G401 (cell line): ENCODE measurements at regions not wholly inside any gene's neighbourhood (a gene's known extent, or its start where the extent isn't known, plus 50 kb on each side); places are given as distances from the start of the nearest gene placed in this dataset.

ENCODE experiments used
- DNase-seq: peaks from one replicate; pipeline ENCODE4 v3.0.0-alpha.2; 2015; ENCODE audit warnings: low spot score
- in situ Hi-C: cut with HindIII; loops from 2 replicates; pipeline ENCODE4 v1.10.0; 2016; ENCODE audit warnings: low sequenced_read_pairs, mixed read lengths

- in situ Hi-C loops = no loop called here
- DNase-seq = no peak
Observed at GRCh38 chr11:79906164-79906563, 465.3 kb upstream of the TENM4 start.

GRCh38 chr11:79902493-79902892, 461.7 kb upstream of the TENM4 start:
- DNase-seq = no peak
- in situ Hi-C loops = no loop called here

GRCh38 chr11:79897896-79898295, 457.1 kb upstream of the TENM4 start:
- in situ Hi-C loops = no loop called here
- no peak for DNase-seq

- in situ Hi-C loops = no loop called here
- DNase-seq = no peak
Observed at GRCh38 chr11:79896258-79896657, 455.4 kb upstream of the TENM4 start.

GRCh38 chr11:79894111-79894510, 453.3 kb upstream of the TENM4 start:
- DNase-seq = no peak
- in situ Hi-C loops = no loop called here

- in situ Hi-C loops = no loop called here
Observed at GRCh38 chr11:79890272-79890671, 449.4 kb upstream of the TENM4 start.

GRCh38 chr11:79864882-79865281, 424.1 kb upstream of the TENM4 start:
- DNase-seq = no peak
- in situ Hi-C loops = no loop called here

More at GRCh38 chr11:79890272-79890671, 449.4 kb upstream of the TENM4 start:
- no peak for DNase-seq

GRCh38 chr11:79860336-79860735, 419.5 kb upstream of the TENM4 start:
- no peak for DNase-seq
- in situ Hi-C loops = no loop called here

- no peak for DNase-seq
- in situ Hi-C loops = no loop called here
Observed at GRCh38 chr11:79857377-79858214, 416.8 kb upstream of the TENM4 start.

GRCh38 chr11:79852176-79852575, 411.3 kb upstream of the TENM4 start:
- in situ Hi-C loops = no loop called here
- no peak for DNase-seq

- in situ Hi-C loops = no loop called here
Observed at GRCh38 chr11:79845002-79845709, 404.3 kb upstream of the TENM4 start.

GRCh38 chr11:79834015-79834414, 393.2 kb upstream of the TENM4 start:
- in situ Hi-C loops = no loop called here
- DNase-seq = no peak

More at GRCh38 chr11:79845002-79845709, 404.3 kb upstream of the TENM4 start:
- no peak for DNase-seq

- in situ Hi-C loops = no loop called here
- no peak for DNase-seq
Observed at GRCh38 chr11:79830446-79830845, 389.6 kb upstream of the TENM4 start.

- in situ Hi-C loops = no loop called here
- DNase-seq = no peak
Observed at GRCh38 chr11:79829891-79830290, 389.1 kb upstream of the TENM4 start.

GRCh38 chr11:79822766-79823165, 381.9 kb upstream of the TENM4 start:
- in situ Hi-C loops = no loop called here
- DNase-seq = no peak

GRCh38 chr11:79813551-79813950, 372.7 kb upstream of the TENM4 start:
- DNase-seq = no peak
- in situ Hi-C loops = no loop called here

- no peak for DNase-seq
- in situ Hi-C loops = no loop called here
Observed at GRCh38 chr11:79809487-79809886, 368.7 kb upstream of the TENM4 start.

- no peak for DNase-seq
- in situ Hi-C loops = no loop called here
Observed at GRCh38 chr11:79807506-79807905, 366.7 kb upstream of the TENM4 start.

- DNase-seq = no peak
- in situ Hi-C loops = no loop called here
Observed at GRCh38 chr11:79796704-79797103, 355.9 kb upstream of the TENM4 start.

GRCh38 chr11:79794484-79795393, 353.9 kb upstream of the TENM4 start:
- no peak for DNase-seq
- in situ Hi-C loops = no loop called here
